Neuron (in vitro differentiated cells): ENCODE measurements at regions not wholly inside any gene's neighbourhood (a gene's known extent, or its start where the extent isn't known, plus 50 kb on each side); places are given as distances from the start of the nearest gene placed in this dataset.

Experiments
- H2AFZ ChIP-seq: one replicate; pipeline ENCODE4 v1.6.1; 2013; ENCODE audit warnings: low read depth, mild to moderate bottlenecking, inconsistent platforms, low read length, moderate library complexity
- H3K27me3 ChIP-seq: one replicate; pipeline ENCODE4 v1.6.1; 2013; ENCODE audit warnings: low read length; ENCODE audit not compliant: insufficient read depth
- H3K36me3 ChIP-seq: one replicate; pipeline ENCODE4 v1.6.1; 2013; ENCODE audit warnings: low read length; ENCODE audit not compliant: insufficient read depth
- H3K4me1 ChIP-seq: one replicate; pipeline ENCODE4 v1.6.1; 2013; ENCODE audit warnings: low read length; ENCODE audit not compliant: insufficient read depth
- H3K4me3 ChIP-seq: 2 replicates; pipeline ENCODE4 v1.5.1; 2013; ENCODE audit warnings: mild to moderate bottlenecking, low read length, moderate library complexity
- H3K9me3 ChIP-seq: one replicate; pipeline ENCODE4 v1.6.1; 2013; ENCODE audit warnings: low read length

- Histone ChIP-seq H3K36me3 (no peaks in the 10 kb centered on the region), H3K4me3 (no peak overlapping the region), H3K27me3 (no peaks in the 10 kb centered on the region), H3K4me1 (peaks cover 4% of the 10 kb centered on the region), H2AFZ (no peak overlapping the region), H3K9me3 (no peaks in the 10 kb centered on the region)
Measured at GRCh38 chr1:38693759-38694158, 165.8 kb downstream of the RRAGC start.

- Histone ChIP-seq H3K36me3 (no peaks in the 10 kb centered on the region), H3K27me3 (no peaks in the 10 kb centered on the region), H3K4me1 (peaks cover 4% of the 10 kb centered on the region), H3K9me3 (no peaks in the 10 kb centered on the region), H3K4me3 (no peak overlapping the region), H2AFZ (no peak overlapping the region)
Measured at GRCh38 chr1:38693031-38693430, 166.5 kb downstream of the RRAGC start.

- Histone ChIP-seq H3K36me3 (no peaks in the 10 kb centered on the region), H2AFZ (no peak overlapping the region), H3K4me1 (peaks cover 15% of the 10 kb centered on the region), H3K4me3 (no peak overlapping the region), H3K9me3 (no peaks in the 10 kb centered on the region), H3K27me3 (no peaks in the 10 kb centered on the region)
Measured at GRCh38 chr1:38690790-38691449, 168.7 kb downstream of the RRAGC start.

- no peaks in the 10 kb centered on the region for H3K36me3 ChIP-seq
Measured at GRCh38 chr1:38686927-38687255, 172.7 kb downstream of the RRAGC start.

GRCh38 chr1:38686167-38686926 lies 173.2 kb downstream of the RRAGC start:
- H3K4me3 ChIP-seq, result no peak overlapping the region
- no peaks in the 10 kb centered on the region for H3K9me3 ChIP-seq
- no peaks in the 10 kb centered on the region for H3K36me3 ChIP-seq
- H2AFZ ChIP-seq, result no peak overlapping the region
- H3K27me3 ChIP-seq, result no peaks in the 10 kb centered on the region
- peaks cover 18% of the 10 kb centered on the region for H3K4me1 ChIP-seq

More at GRCh38 chr1:38686927-38687255, 172.7 kb downstream of the RRAGC start:
- H2AFZ ChIP-seq, result no peak overlapping the region
- H3K9me3 ChIP-seq, result no peaks in the 10 kb centered on the region
- H3K4me1 ChIP-seq, result peaks cover 18% of the 10 kb centered on the region
- H3K4me3 ChIP-seq, result no peak overlapping the region
- no peaks in the 10 kb centered on the region for H3K27me3 ChIP-seq

- Histone ChIP-seq H3K9me3 (no peaks in the 10 kb centered on the region), H3K4me3 (no peak overlapping the region), H3K36me3 (no peaks in the 10 kb centered on the region), H3K4me1 (peaks cover 13% of the 10 kb centered on the region), H3K27me3 (no peaks in the 10 kb centered on the region), H2AFZ (no peak overlapping the region)
Measured at GRCh38 chr1:38685388-38685787, 174.2 kb downstream of the RRAGC start.

- Histone ChIP-seq H3K36me3 (no peaks in the 10 kb centered on the region), H3K27me3 (no peaks in the 10 kb centered on the region), H2AFZ (no peak overlapping the region)
Measured at GRCh38 chr1:38680801-38681510, 178.6 kb downstream of the RRAGC start.

GRCh38 chr1:38677756-38678155 lies 181.8 kb downstream of the RRAGC start:
- Histone ChIP-seq H3K4me3 (no peak overlapping the region), H2AFZ (no peak overlapping the region), H3K27me3 (no peaks in the 10 kb centered on the region), H3K4me1 (no peaks in the 10 kb centered on the region), H3K9me3 (no peaks in the 10 kb centered on the region), H3K36me3 (no peaks in the 10 kb centered on the region)

More at GRCh38 chr1:38680801-38681510, 178.6 kb downstream of the RRAGC start:
- Histone ChIP-seq H3K9me3 (no peaks in the 10 kb centered on the region), H3K4me1 (peaks cover 3% of the 10 kb centered on the region), H3K4me3 (no peak overlapping the region)

GRCh38 chr1:38677311-38677710 lies 182.3 kb downstream of the RRAGC start:
- no peaks in the 10 kb centered on the region for H3K36me3 ChIP-seq
- H3K4me1 ChIP-seq, result no peaks in the 10 kb centered on the region
- H2AFZ ChIP-seq, result no peak overlapping the region
- no peaks in the 10 kb centered on the region for H3K9me3 ChIP-seq
- H3K4me3 ChIP-seq, result no peak overlapping the region
- no peaks in the 10 kb centered on the region for H3K27me3 ChIP-seq

- Histone ChIP-seq H3K9me3 (no peaks in the 10 kb centered on the region), H3K4me1 (no peaks in the 10 kb centered on the region), H3K36me3 (no peaks in the 10 kb centered on the region), H3K4me3 (no peak overlapping the region), H2AFZ (no peak overlapping the region), H3K27me3 (peaks cover 3% of the 10 kb centered on the region)
Measured at GRCh38 chr1:38672692-38673091, 186.9 kb downstream of the RRAGC start.

- Histone ChIP-seq H3K4me3 (no peak overlapping the region), H3K9me3 (no peaks in the 10 kb centered on the region), H2AFZ (no peak overlapping the region), H3K27me3 (peaks cover 3% of the 10 kb centered on the region), H3K4me1 (no peaks in the 10 kb centered on the region), H3K36me3 (no peaks in the 10 kb centered on the region)
Measured at GRCh38 chr1:38671221-38671620, 188.4 kb downstream of the RRAGC start.

- Histone ChIP-seq H3K36me3 (no peaks in the 10 kb centered on the region), H3K9me3 (no peaks in the 10 kb centered on the region), H3K4me1 (no peaks in the 10 kb centered on the region), H3K27me3 (peaks cover 3% of the 10 kb centered on the region), H3K4me3 (no peak overlapping the region), H2AFZ (no peak overlapping the region)
Measured at GRCh38 chr1:38670544-38671122, 188.9 kb downstream of the RRAGC start.

- Histone ChIP-seq H2AFZ (no peak overlapping the region), H3K4me1 (no peaks in the 10 kb centered on the region), H3K9me3 (no peaks in the 10 kb centered on the region), H3K36me3 (no peaks in the 10 kb centered on the region), H3K4me3 (no peak overlapping the region), H3K27me3 (peaks cover 3% of the 10 kb centered on the region)
Measured at GRCh38 chr1:38667626-38668025, 191.9 kb downstream of the RRAGC start.
